ENCODE measurements at regions not wholly inside any gene's neighbourhood (a gene's known extent, or its start where the extent isn't known, plus 50 kb on each side); places are given as distances from the start of the nearest gene placed in this dataset.

- no peaks in the 10 kb centered on the region for H3K36me3 ChIP-seq (ENCODE audit: low read depth)
- H3K9me3 ChIP-seq = no peaks in the 10 kb centered on the region
- TF ChIP-seq CTCF (IDR thresholded peaks at IDR 0.05) = no peak
- no peak overlapping the region for H3K4me3 ChIP-seq
- intact Hi-C loops (cut with DNase I, micrococcal nuclease) = no loop called here
- no peaks in the 10 kb centered on the region for H3K4me1 ChIP-seq (ENCODE audit: low read depth)
- ATAC-seq (no peak), DNase-seq (no peak)
These were observed 179.8 kb upstream of the S1PR3 start for GRCh38 chr9:88811511-88811910.

DNA sequence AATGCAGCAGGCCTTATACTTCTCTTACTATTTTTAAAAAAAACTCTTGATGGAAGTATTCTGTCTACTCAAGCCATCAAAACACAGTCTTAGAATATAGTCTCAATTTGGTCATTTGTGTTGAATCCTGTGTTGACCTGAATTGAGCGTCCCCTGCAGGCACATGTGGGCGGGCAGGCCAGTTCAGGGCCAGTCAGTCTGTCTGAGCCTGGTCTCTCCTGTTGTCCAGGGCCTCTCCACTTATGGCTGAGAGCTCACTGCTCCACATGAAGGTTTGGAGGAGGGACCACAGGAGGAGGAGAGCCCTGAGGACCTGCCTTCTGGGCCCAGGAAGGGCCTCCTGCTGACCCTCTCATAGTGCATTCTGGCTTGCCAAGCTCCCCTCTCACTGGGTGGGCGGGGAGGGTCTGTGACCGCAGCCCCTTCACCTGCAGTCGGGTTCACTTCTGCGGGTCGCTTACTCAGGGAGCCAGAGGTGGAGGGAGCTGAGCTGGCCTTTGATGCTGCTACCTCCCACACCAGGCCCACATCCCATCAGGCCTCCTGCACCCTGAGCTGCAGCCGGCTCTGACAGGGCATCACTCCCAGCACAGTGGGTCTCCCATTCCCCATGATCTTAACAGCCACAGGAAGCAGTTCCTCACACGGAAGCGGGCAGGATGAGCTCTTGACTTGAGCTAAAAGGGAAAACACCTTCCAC, 178.2 kb upstream of the S1PR3 start:
- intact Hi-C loops (cut with DNase I, micrococcal nuclease) = no loop called here
- Histone ChIP-seq H3K4me1 (ENCODE audit: low read depth) (no peaks in the 10 kb centered on the region), H3K4me3 (no peak overlapping the region), H3K9me3 (no peaks in the 10 kb centered on the region), H3K36me3 (ENCODE audit: low read depth) (no peaks in the 10 kb centered on the region)
- no peak for DNase-seq
- ATAC-seq = no peak
- TF ChIP-seq CTCF (IDR thresholded peaks at IDR 0.05) = no peak

DNA sequence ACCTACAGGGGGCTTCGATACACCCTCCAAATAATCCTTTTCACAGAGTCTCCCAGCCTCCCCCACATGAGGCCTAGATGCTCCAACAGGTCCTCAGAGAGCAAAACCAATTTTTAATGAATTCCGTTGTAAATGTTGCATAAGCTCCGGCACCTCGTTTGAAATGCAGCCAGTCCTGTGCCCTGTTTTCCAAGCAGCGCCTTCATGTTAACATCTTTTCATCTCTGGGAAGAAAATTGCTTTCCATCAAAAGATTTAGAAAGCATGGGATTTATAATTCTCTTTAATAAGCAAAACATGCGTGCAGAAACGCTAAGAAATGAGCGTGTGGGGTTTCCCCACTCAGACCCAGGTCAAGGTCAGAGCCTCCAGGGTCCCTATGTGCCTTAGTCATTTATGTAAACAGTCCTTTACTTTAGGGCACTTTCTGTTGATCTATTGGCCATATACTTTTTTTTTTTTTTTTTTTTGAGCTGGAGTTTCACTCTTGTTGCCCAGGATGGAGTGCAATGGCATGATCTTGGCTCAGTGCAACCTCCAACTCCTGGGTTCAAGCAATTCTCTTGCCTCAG, 177.5 kb upstream of the S1PR3 start:
- H3K36me3 ChIP-seq (ENCODE audit: low read depth) = no peaks in the 10 kb centered on the region
- intact Hi-C loops (cut with DNase I, micrococcal nuclease) = no loop called here
- TF ChIP-seq CTCF (IDR thresholded peaks at IDR 0.05) = no peak
- no peaks in the 10 kb centered on the region for H3K9me3 ChIP-seq
- ATAC-seq (no peak), DNase-seq (no peak)
- no peaks in the 10 kb centered on the region for H3K4me1 ChIP-seq (ENCODE audit: low read depth)
- no peak overlapping the region for H3K4me3 ChIP-seq

DNA sequence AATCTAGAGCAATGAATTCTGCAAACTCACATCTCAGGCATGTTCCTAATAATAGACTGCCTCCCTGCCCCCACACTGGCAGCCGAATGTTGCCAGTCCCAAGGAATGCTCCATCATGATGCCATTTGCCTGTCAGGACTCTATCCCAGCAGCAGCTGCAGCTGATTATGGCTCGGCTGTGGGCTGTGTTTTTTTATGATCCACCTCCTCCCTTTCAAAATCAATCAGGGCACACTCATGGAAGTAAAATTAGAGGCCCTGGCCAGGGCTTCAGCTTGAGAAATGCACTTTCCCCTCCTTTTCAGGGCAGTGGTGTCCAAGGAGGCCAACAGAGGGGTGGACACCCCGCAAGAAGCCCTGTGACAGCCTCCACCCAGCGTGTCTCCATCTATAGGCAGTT, 176.7 kb upstream of the S1PR3 start:
- no peak for ATAC-seq
- H3K4me3 ChIP-seq = no peak overlapping the region
- no peak for TF ChIP-seq CTCF (IDR thresholded peaks at IDR 0.05)
- intact Hi-C loops (cut with DNase I, micrococcal nuclease) = no loop called here
- DNase-seq = no peak
- no peaks in the 10 kb centered on the region for H3K4me1 ChIP-seq (ENCODE audit: low read depth)
- H3K36me3 ChIP-seq (ENCODE audit: low read depth) = no peaks in the 10 kb centered on the region
- H3K9me3 ChIP-seq = no peaks in the 10 kb centered on the region

- no peak for ATAC-seq
- no peak for TF ChIP-seq CTCF (IDR thresholded peaks at IDR 0.05)
- H3K4me3 ChIP-seq = no peak overlapping the region
- intact Hi-C loops (cut with DNase I, micrococcal nuclease) = no loop called here
- no peak for DNase-seq
- H3K9me3 ChIP-seq = no peaks in the 10 kb centered on the region
- H3K36me3 ChIP-seq (ENCODE audit: low read depth) = no peaks in the 10 kb centered on the region
- no peaks in the 10 kb centered on the region for H3K4me1 ChIP-seq (ENCODE audit: low read depth)
These were observed 175.1 kb upstream of the S1PR3 start for GRCh38 chr9:88816141-88816540.

All from mucosa of descending colon (tissue), 3 donors.